ENCODE measurements at regions not wholly inside any gene's neighbourhood (a gene's known extent, or its start where the extent isn't known, plus 50 kb on each side); places are given as distances from the start of the nearest gene placed in this dataset.

DNA sequence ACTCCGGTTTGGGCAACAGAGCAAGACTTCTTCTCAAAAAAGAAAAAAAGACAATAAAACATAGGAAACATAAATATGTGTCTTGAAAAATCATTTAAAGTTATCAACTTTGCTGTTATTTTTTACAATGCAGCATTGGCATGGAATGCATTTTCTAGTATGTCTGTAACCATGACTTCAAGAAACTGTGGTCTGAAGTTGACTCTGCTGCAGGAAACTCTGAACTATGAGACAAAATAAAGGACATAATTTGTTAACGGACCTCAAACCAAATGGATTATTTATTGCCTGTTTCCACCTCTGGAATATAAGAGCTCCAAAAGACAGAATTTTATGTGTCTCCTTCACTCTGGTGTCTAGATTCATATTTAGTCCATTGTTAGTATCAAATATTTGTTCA is 79.1 kb downstream of the TRIB2 start:
- ATAC-seq (no peak), DNase-seq (no peak), FAIRE-seq (no peak)
- no peaks in the 10 kb centered on the region for H3K36me3 ChIP-seq
- intact Hi-C loops (cut with DNase I): no loop called here
- no peaks in the 10 kb centered on the region for H3K27me3 ChIP-seq
- WGBS, 2 donors: 58 to 70% methylated on average over 2 of the region's 2 CpGs
- H3K27ac ChIP-seq: no peak overlapping the region
- no peak for TF ChIP-seq CTCF (IDR thresholded peaks at IDR 0.05)
- no peaks in the 10 kb centered on the region for H3K9me3 ChIP-seq
- H3K4me3 ChIP-seq: no peak overlapping the region
- H3K4me1 ChIP-seq: peaks cover 0 to 8% (median 0%) of the 10 kb centered on the region in 3 donors

DNA sequence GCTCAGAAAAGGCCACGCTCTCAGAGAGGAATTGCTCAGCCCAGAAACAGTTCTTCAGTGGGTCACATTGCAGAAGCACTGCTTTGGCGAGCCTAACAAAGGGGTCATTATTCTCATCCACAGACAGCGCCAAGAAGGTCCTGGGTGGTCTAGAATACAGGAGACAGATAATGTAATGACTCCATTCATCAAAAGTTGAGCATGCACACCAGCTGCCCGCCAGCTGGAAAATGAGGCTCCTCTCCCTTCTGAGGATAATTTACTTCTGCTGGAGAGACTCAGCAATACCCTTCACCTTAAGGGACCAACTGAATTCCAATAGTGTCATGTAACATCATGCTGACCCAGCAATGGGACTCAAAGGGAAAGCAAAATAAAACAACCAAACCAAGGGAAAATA is 79.9 kb downstream of the TRIB2 start:
- no peak for FAIRE-seq
- 65 to 74% methylated on average over 4 of the region's 4 CpGs for WGBS, 2 donors
- Histone ChIP-seq H3K9me3 (no peaks in the 10 kb centered on the region), H3K4me1 (peaks cover 0 to 8% (median 0%) of the 10 kb centered on the region in 3 donors), H3K36me3 (no peaks in the 10 kb centered on the region), H3K27ac (no peak overlapping the region), H3K4me3 (no peak overlapping the region), H3K27me3 (no peaks in the 10 kb centered on the region)
- no peak for DNase-seq
- no peak for TF ChIP-seq CTCF (IDR thresholded peaks at IDR 0.05)
- ATAC-seq: no peak
- intact Hi-C loops (cut with DNase I): no loop called here

DNA sequence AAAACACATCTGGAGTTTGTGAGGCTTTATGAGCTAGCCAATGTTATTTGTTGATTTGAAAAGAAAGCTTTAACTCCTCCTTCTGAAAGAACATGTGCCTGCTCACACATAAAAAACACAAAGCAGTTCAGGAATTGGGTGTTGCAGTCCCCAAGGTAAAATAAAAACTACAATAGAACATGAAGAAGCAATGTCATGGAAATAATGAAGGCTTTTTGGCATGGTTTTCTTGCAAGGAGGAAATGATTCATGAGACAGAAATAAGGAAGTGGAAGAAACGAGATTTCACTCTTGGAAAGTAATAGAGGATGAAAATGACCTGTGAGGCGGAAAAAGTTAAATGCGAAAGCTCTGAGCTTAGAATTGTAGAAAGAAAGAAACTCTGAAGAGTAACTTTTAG is 81.1 kb downstream of the TRIB2 start:
- DNase-seq (no peak), FAIRE-seq (no peak)
- intact Hi-C loops (cut with DNase I): no loop called here

GRCh38 chr2:12803607-12804006 is 86.9 kb downstream of the TRIB2 start:
- H3K4me3 ChIP-seq: no peak overlapping the region
- ATAC-seq: no peak
- FAIRE-seq: no peak
- intact Hi-C loops (cut with DNase I): no loop called here
- no peaks in the 10 kb centered on the region for H3K36me3 ChIP-seq
- no peaks in the 10 kb centered on the region for H3K4me1 ChIP-seq
- no peaks in the 10 kb centered on the region for H3K9me3 ChIP-seq
- no peak for DNase-seq
- H3K27ac ChIP-seq: no peak overlapping the region
- H3K27me3 ChIP-seq: no peaks in the 10 kb centered on the region
- no peak for TF ChIP-seq CTCF (IDR thresholded peaks at IDR 0.05)

More for the DNA sequence above, 81.1 kb downstream of the TRIB2 start:
- Histone ChIP-seq H3K36me3 (no peaks in the 10 kb centered on the region), H3K4me1 (peaks cover 0 to 8% (median 0%) of the 10 kb centered on the region in 3 donors), H3K4me3 (no peak overlapping the region), H3K27ac (no peak overlapping the region), H3K9me3 (no peaks in the 10 kb centered on the region), H3K27me3 (no peaks in the 10 kb centered on the region)
- peak in 1 of 4 donors; percentile 25 for ATAC-seq
- TF ChIP-seq CTCF (IDR thresholded peaks at IDR 0.05): no peak
- 48 to 53% methylated on average over 3 of the region's 3 CpGs for WGBS, 2 donors

GRCh38 chr2:12804091-12804856 is 87.5 kb downstream of the TRIB2 start:
- Histone ChIP-seq H3K27me3 (no peaks in the 10 kb centered on the region), H3K9me3 (no peaks in the 10 kb centered on the region), H3K4me3 (no peak overlapping the region), H3K36me3 (no peaks in the 10 kb centered on the region), H3K27ac (no peak overlapping the region), H3K4me1 (no peaks in the 10 kb centered on the region)
- 33 to 37% methylated on average over 2 of the region's 2 CpGs for WGBS, 2 donors
- FAIRE-seq (no peak), ATAC-seq (no peak), DNase-seq (no peak)
- intact Hi-C loops (cut with DNase I): no loop called here
- TF ChIP-seq CTCF (IDR thresholded peaks at IDR 0.05): no peak

Measured in pancreas (tissue), 10 donors.